ENCODE measurements at regions not wholly inside any gene's neighbourhood (a gene's known extent, or its start where the extent isn't known, plus 50 kb on each side); places are given as distances from the start of the nearest gene placed in this dataset.
"Not testable (repeated sequence)": the region's sequence is repeated elsewhere in the genome, so short reads cannot be mapped to it uniquely, and the experiment has no call there.

- Histone ChIP-seq H3K27ac (no peak overlapping the region), H3K4me3 (ENCODE audit: low read depth, low read length) (no peak overlapping the region), H3K27me3 (ENCODE audit: insufficient read depth, low read depth, severe bottlenecking) (no peaks in the 10 kb centered on the region), H3K9me3 (ENCODE audit: severe bottlenecking) (no peaks in the 10 kb centered on the region), H3K36me3 (no peaks in the 10 kb centered on the region)
- no peak for DNase-seq
- TF ChIP-seq, protein P1, sequence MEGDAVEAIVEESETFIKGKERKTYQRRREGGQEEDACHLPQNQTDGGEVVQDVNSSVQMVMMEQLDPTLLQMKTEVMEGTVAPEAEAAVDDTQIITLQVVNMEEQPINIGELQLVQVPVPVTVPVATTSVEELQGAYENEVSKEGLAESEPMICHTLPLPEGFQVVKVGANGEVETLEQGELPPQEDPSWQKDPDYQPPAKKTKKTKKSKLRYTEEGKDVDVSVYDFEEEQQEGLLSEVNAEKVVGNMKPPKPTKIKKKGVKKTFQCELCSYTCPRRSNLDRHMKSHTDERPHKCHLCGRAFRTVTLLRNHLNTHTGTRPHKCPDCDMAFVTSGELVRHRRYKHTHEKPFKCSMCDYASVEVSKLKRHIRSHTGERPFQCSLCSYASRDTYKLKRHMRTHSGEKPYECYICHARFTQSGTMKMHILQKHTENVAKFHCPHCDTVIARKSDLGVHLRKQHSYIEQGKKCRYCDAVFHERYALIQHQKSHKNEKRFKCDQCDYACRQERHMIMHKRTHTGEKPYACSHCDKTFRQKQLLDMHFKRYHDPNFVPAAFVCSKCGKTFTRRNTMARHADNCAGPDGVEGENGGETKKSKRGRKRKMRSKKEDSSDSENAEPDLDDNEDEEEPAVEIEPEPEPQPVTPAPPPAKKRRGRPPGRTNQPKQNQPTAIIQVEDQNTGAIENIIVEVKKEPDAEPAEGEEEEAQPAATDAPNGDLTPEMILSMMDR (IDR thresholded peaks at IDR 0.05; ENCODE audit: low read depth, low read length): no peak
Observed at GRCh38 chr7:3140834-3141233, 97.2 kb upstream of the CARD11 start.

- no peak overlapping the region for H3K4me3 ChIP-seq (ENCODE audit: low read depth, low read length)
- TF ChIP-seq, protein P1 (IDR thresholded peaks at IDR 0.05; ENCODE audit: low read depth, low read length): no peak
- no peaks in the 10 kb centered on the region for H3K9me3 ChIP-seq (ENCODE audit: severe bottlenecking)
- DNase-seq: no peak
- H3K36me3 ChIP-seq: no peaks in the 10 kb centered on the region
- H3K27ac ChIP-seq: no peak overlapping the region
- H3K27me3 ChIP-seq (ENCODE audit: insufficient read depth, low read depth, severe bottlenecking): no peaks in the 10 kb centered on the region
Observed at GRCh38 chr7:3141326-3141725, 97.7 kb upstream of the CARD11 start.

- Histone ChIP-seq H3K36me3 (no peaks in the 10 kb centered on the region), H3K4me3 (ENCODE audit: low read depth, low read length) (no peak overlapping the region), H3K9me3 (ENCODE audit: severe bottlenecking) (no peaks in the 10 kb centered on the region), H3K27ac (no peak overlapping the region), H3K27me3 (ENCODE audit: insufficient read depth, low read depth, severe bottlenecking) (no peaks in the 10 kb centered on the region)
- DNase-seq: no peak
- TF ChIP-seq, protein P1 (IDR thresholded peaks at IDR 0.05; ENCODE audit: low read depth, low read length): no peak
Observed at GRCh38 chr7:3143869-3144775, 100.5 kb upstream of the CARD11 start.

GRCh38 chr7:3144776-3145125 is 101.1 kb upstream of the CARD11 start:
- H3K27ac ChIP-seq; H3K4me3 ChIP-seq (ENCODE audit: low read depth, low read length); H3K36me3 ChIP-seq; H3K27me3 ChIP-seq (ENCODE audit: insufficient read depth, low read depth, severe bottlenecking); DNase-seq; H3K9me3 ChIP-seq (ENCODE audit: severe bottlenecking): not testable (repeated sequence)

DNA sequence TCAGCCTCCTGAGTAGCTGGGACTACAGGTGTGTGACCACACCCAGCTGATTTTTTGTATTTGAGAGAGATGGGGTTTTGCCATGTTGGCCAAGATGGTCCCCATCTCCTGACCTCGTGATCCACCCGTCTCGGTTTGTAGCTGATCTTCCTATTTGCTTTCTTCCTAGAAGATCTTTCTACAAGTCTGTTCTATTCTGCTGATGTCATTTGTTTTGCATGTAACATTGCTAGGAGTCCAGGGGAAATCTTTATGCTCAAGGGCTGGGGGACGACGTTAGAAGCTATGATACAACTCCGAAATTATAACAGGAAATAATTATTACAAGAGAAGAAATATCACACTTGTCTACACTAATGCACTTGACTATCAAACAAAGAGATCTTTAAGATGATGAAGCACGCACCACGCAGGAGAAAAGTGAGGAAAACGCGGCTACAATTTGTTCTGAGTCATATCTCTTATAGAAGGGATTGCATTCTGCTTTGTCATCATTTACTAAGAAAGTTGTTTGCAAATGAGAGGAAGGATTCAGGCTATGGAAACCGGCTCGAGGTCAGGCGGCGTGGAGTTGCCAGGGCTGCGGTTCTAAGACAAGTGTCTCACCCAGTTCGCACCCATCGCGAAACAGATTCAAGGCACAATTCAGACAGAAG is 103.0 kb upstream of the CARD11 start:
- no peaks in the 10 kb centered on the region for H3K36me3 ChIP-seq
- no peak overlapping the region for H3K27ac ChIP-seq
- TF ChIP-seq, protein P1 (IDR thresholded peaks at IDR 0.05; ENCODE audit: low read depth, low read length): no peak
- H3K27me3 ChIP-seq (ENCODE audit: insufficient read depth, low read depth, severe bottlenecking): no peaks in the 10 kb centered on the region
- no peaks in the 10 kb centered on the region for H3K9me3 ChIP-seq (ENCODE audit: severe bottlenecking)
- DNase-seq: no peak
- no peak overlapping the region for H3K4me3 ChIP-seq (ENCODE audit: low read depth, low read length)

- DNase-seq; H3K27me3 ChIP-seq (ENCODE audit: insufficient read depth, low read depth, severe bottlenecking); H3K27ac ChIP-seq; H3K4me3 ChIP-seq (ENCODE audit: low read depth, low read length); H3K36me3 ChIP-seq; H3K9me3 ChIP-seq (ENCODE audit: severe bottlenecking): not testable (repeated sequence)
Observed at GRCh38 chr7:3148471-3148870, 104.8 kb upstream of the CARD11 start.
